ENCODE measurements at regions not wholly inside any gene's neighbourhood (a gene's known extent, or its start where the extent isn't known, plus 50 kb on each side); places are given as distances from the start of the nearest gene placed in this dataset.

DNA sequence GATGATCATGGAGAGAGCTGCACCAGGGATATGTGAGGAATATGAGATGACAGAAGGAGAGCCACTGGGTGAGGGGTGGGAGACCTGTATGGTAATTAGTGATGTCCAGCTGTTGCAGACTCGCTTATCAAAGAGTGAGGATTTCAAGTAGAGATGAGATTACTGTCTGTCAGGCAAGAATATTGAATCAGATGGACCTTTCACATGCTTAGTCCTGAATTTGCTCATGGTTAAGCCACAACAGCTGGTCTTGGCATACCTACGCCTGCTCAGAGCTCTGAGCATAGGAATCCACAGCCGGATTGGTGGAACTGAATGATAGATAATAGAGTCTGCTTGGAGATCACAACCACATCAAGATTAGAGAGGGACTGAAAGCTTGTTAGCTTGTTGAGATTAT is 115.2 kb upstream of the ARHGAP5 start:
- Mint-ChIP-seq H3K36me3 (ENCODE audit: insufficient read depth, unreplicated experiment) (no peaks in the 10 kb centered on the region), H3K4me3 (ENCODE audit: unreplicated experiment) (no peak overlapping the region), H3K9me3 (ENCODE audit: unreplicated experiment) (peaks cover 13% of the 10 kb centered on the region), H3K4me1 (ENCODE audit: low read depth, unreplicated experiment) (no peaks in the 10 kb centered on the region), H3K27ac (ENCODE audit: unreplicated experiment) (no peak overlapping the region), H3K27me3 (ENCODE audit: insufficient read depth, unreplicated experiment) (no peaks in the 10 kb centered on the region)
- intact Hi-C loops (cut with micrococcal nuclease; ENCODE audit: unreplicated experiment) = no loop called here
- DNase-seq = no peak
- H3K4me1 ChIP-seq = peaks cover 1% of the 10 kb centered on the region; the same call in 1 of the 2 replicates
- ChIA-PET POLR2A (no interaction called here), CTCF (no interaction called here)
- no peaks in the 10 kb centered on the region for H3K36me3 ChIP-seq (ENCODE audit: control insufficient read depth, insufficient read depth, low read length)
- no peaks in the 10 kb centered on the region for H3K27me3 ChIP-seq (replicated peaks; ENCODE audit: control insufficient read depth, insufficient read depth, low read length)
- TF ChIP-seq, protein P1, sequence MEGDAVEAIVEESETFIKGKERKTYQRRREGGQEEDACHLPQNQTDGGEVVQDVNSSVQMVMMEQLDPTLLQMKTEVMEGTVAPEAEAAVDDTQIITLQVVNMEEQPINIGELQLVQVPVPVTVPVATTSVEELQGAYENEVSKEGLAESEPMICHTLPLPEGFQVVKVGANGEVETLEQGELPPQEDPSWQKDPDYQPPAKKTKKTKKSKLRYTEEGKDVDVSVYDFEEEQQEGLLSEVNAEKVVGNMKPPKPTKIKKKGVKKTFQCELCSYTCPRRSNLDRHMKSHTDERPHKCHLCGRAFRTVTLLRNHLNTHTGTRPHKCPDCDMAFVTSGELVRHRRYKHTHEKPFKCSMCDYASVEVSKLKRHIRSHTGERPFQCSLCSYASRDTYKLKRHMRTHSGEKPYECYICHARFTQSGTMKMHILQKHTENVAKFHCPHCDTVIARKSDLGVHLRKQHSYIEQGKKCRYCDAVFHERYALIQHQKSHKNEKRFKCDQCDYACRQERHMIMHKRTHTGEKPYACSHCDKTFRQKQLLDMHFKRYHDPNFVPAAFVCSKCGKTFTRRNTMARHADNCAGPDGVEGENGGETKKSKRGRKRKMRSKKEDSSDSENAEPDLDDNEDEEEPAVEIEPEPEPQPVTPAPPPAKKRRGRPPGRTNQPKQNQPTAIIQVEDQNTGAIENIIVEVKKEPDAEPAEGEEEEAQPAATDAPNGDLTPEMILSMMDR (IDR thresholded peaks at IDR 0.05; ENCODE audit: insufficient read depth in 1 of 2, low read depth in 1 of 2, low read length in 1 of 2, severe bottlenecking in 1 of 2, unreplicated experiment in 1 of 2) = no peak
- no TSS peak for BruUV-seq (replicated peaks)
- no peak overlapping the region for H3K4me3 ChIP-seq (ENCODE audit: low read depth, low read length)
- peaks cover 8% of the 10 kb centered on the region for H3K9me3 ChIP-seq

DNA sequence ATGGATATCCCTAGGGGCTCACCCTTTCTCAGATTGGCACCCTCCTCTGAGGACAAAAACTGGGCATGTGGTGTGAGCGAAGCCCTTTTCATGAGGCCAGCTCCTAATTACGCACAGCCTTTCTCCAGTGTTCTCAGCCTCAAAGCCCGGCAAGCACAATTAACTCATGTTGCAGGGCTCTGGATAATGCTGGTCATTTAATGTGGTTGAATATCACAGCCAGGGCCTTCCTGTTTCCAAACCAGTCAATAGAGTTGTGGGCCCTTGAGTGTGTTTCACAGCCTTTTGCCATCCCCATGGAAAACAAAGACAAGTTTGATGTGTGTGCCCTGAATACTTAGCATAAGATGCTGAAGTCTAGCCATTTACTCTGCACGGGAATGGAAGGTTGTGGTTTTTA is 114.2 kb upstream of the ARHGAP5 start:
- H3K4me3 ChIP-seq (ENCODE audit: low read depth, low read length) = no peak overlapping the region
- intact Hi-C loops (cut with micrococcal nuclease; ENCODE audit: unreplicated experiment) = no loop called here
- no peaks in the 10 kb centered on the region for H3K36me3 ChIP-seq (ENCODE audit: control insufficient read depth, insufficient read depth, low read length)
- POLR2A ChIA-PET = no interaction called here
- no peak overlapping the region for H3K4me3 Mint-ChIP-seq (ENCODE audit: unreplicated experiment)
- no peaks in the 10 kb centered on the region for H3K36me3 Mint-ChIP-seq (ENCODE audit: insufficient read depth, unreplicated experiment)
- H3K4me1 ChIP-seq = peaks cover 12% of the 10 kb centered on the region
- no peak overlapping the region for H3K27ac Mint-ChIP-seq (ENCODE audit: unreplicated experiment)
- H3K4me1 Mint-ChIP-seq (ENCODE audit: low read depth, unreplicated experiment) = peaks cover 7% of the 10 kb centered on the region
- BruUV-seq (replicated peaks) = no TSS peak
- CTCF ChIA-PET = no interaction called here
- no peaks in the 10 kb centered on the region for H3K27me3 ChIP-seq (replicated peaks; ENCODE audit: control insufficient read depth, insufficient read depth, low read length)
- peaks cover 3% of the 10 kb centered on the region; the same call in 1 of the 2 replicates for H3K9me3 ChIP-seq
- H3K27me3 Mint-ChIP-seq (ENCODE audit: insufficient read depth, unreplicated experiment) = no peaks in the 10 kb centered on the region
- no peak for DNase-seq
- TF ChIP-seq, protein P1 (IDR thresholded peaks at IDR 0.05; ENCODE audit: insufficient read depth in 1 of 2, low read depth in 1 of 2, low read length in 1 of 2, severe bottlenecking in 1 of 2, unreplicated experiment in 1 of 2) = no peak
- peaks cover 11% of the 10 kb centered on the region for H3K9me3 Mint-ChIP-seq (ENCODE audit: unreplicated experiment)

DNA sequence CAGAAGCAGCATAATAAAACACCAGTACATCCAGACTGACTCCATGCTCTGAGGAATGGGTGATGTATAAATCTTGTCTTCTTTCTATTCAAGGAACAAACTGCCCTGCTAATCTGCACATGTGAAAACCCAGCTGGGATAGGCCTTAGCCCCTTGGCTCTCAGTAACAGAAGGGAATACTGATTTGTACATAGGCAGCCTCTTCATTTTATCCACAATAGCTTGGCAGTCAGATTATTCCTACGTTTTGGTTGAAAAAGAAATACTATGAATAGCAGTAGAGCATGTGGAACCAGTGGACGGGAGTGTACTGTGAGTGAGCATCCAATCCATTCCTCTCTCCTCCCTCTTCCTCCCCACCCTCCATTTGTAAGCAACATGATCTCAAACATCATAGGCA is 113.5 kb upstream of the ARHGAP5 start:
- Mint-ChIP-seq H3K27ac (ENCODE audit: unreplicated experiment) (no peak overlapping the region), H3K36me3 (ENCODE audit: insufficient read depth, unreplicated experiment) (no peaks in the 10 kb centered on the region), H3K4me1 (ENCODE audit: low read depth, unreplicated experiment) (peaks cover 9% of the 10 kb centered on the region), H3K4me3 (ENCODE audit: unreplicated experiment) (no peak overlapping the region), H3K9me3 (ENCODE audit: unreplicated experiment) (peaks cover 11% of the 10 kb centered on the region), H3K27me3 (ENCODE audit: insufficient read depth, unreplicated experiment) (no peaks in the 10 kb centered on the region)
- Histone ChIP-seq H3K36me3 (ENCODE audit: control insufficient read depth, insufficient read depth, low read length) (no peaks in the 10 kb centered on the region), H3K9me3 (no peaks in the 10 kb centered on the region), H3K4me3 (ENCODE audit: low read depth, low read length) (no peak overlapping the region), H3K4me1 (peaks cover 18% of the 10 kb centered on the region), H3K27me3 (replicated peaks; ENCODE audit: control insufficient read depth, insufficient read depth, low read length) (no peaks in the 10 kb centered on the region)
- TF ChIP-seq, protein P1 (IDR thresholded peaks at IDR 0.05; ENCODE audit: insufficient read depth in 1 of 2, low read depth in 1 of 2, low read length in 1 of 2, severe bottlenecking in 1 of 2, unreplicated experiment in 1 of 2) = no peak
- CTCF ChIA-PET = no interaction called here
- POLR2A ChIA-PET = no interaction called here
- no TSS peak for BruUV-seq (replicated peaks)
- DNase-seq = no peak
- intact Hi-C loops (cut with micrococcal nuclease; ENCODE audit: unreplicated experiment) = no loop called here

Measured in Caco-2 (cell line).